Endodermal cell (in vitro differentiated cells): ENCODE measurements at regions not wholly inside any gene's neighbourhood (a gene's known extent, or its start where the extent isn't known, plus 50 kb on each side); places are given as distances from the start of the nearest gene placed in this dataset.

Source experiments
- DNase-seq: peaks from one replicate; pipeline ENCODE4 v3.0.0-alpha.2; 2017
- H3K27ac ChIP-seq: 2 replicates; pipeline ENCODE4 v1.5.1; 2013; ENCODE audit warnings: mild to moderate bottlenecking, low read depth, low read length, moderate library complexity
- H3K27me3 ChIP-seq: 2 replicates; pipeline ENCODE4 v1.6.1; 2013; ENCODE audit warnings: mild to moderate bottlenecking, low read length, moderate library complexity; ENCODE audit not compliant: insufficient read depth, control insufficient read depth, poor library complexity, severe bottlenecking
- H3K36me3 ChIP-seq: 2 replicates; pipeline ENCODE4 v1.7.0; 2013; ENCODE audit warnings: mild to moderate bottlenecking, low read length, moderate library complexity; ENCODE audit not compliant: control insufficient read depth, insufficient read depth
- H3K4me1 ChIP-seq: one replicate; pipeline ENCODE4 v1.7.0; 2013; ENCODE audit warnings: low read length; ENCODE audit not compliant: control insufficient read depth, insufficient read depth
- H3K4me3 ChIP-seq: 2 replicates; pipeline ENCODE4 v1.5.1; 2013; ENCODE audit warnings: mild to moderate bottlenecking, low read length, moderate library complexity
- H3K9ac ChIP-seq: 2 replicates; pipeline ENCODE4 v1.6.1; 2013; ENCODE audit warnings: mild to moderate bottlenecking, low read length, moderate library complexity; ENCODE audit not compliant: poor library complexity, severe bottlenecking; ENCODE audit errors: extremely low read depth
- H3K9me3 ChIP-seq: 2 replicates; pipeline ENCODE4 v1.6.1; 2013; ENCODE audit warnings: mild to moderate bottlenecking, low read length, moderate library complexity; ENCODE audit not compliant: control insufficient read depth
- H3K27ac Mint-ChIP-seq: 2 replicates; pipeline ENCODE4 v1.8.0; 2020; ENCODE audit warnings: mixed read lengths
- H3K27me3 Mint-ChIP-seq: 2 replicates; pipeline ENCODE4 v1.8.0; 2021; ENCODE audit warnings: mild to moderate bottlenecking, mixed read lengths; ENCODE audit not compliant: insufficient read depth
- H3K36me3 Mint-ChIP-seq: 2 replicates; pipeline ENCODE4 v1.8.0; 2020; ENCODE audit warnings: low read depth, mixed read lengths
- H3K4me1 Mint-ChIP-seq: 2 replicates; pipeline ENCODE4 v1.8.0; 2020; ENCODE audit warnings: mixed read lengths
- H3K4me3 Mint-ChIP-seq: 2 replicates; pipeline ENCODE4 v1.8.0; 2020; ENCODE audit warnings: mild to moderate bottlenecking, moderate library complexity, mixed read lengths
- H3K9me3 Mint-ChIP-seq: 2 replicates; pipeline ENCODE4 v1.8.0; 2020; ENCODE audit warnings: mild to moderate bottlenecking, mixed read lengths
- CTCF ChIP-seq: fragments of 200-600 bp; sonication (generic); conservative IDR thresholded peaks from 2 replicates; pipeline ENCODE4 v1.5.0; 2021; ENCODE audit warnings: antibody characterized with exemption, mild to moderate bottlenecking
- WGBS, 2 experiments: methylation state at CpG; one replicate each; pipeline versions ENCODE4 v1.1.5 to v1.1.7; 2013; ENCODE audit warnings: missing lambda C conversion rate in 2 of 2, mixed read lengths in 1 of 2; ENCODE audit not compliant: insufficient coverage in 1 of 2, insufficient read length in 1 of 2; 5-methylcytosine and 5-hydroxymethylcytosine counted together

GRCh38 chr3:29070959-29071634, 209.8 kb upstream of the RBMS3 start:
- no peak for TF ChIP-seq CTCF
- Histone ChIP-seq H3K36me3 (no peaks in the 10 kb centered on the region), H3K27ac (no peak overlapping the region), H3K27me3 (no peaks in the 10 kb centered on the region), H3K4me1 (no peaks in the 10 kb centered on the region), H3K4me3 (no peak overlapping the region), H3K9me3 (no peaks in the 10 kb centered on the region), H3K9ac (no peak overlapping the region)
- H3K9me3 Mint-ChIP-seq: peaks cover 5% of the 10 kb centered on the region
- no peak overlapping the region for H3K27ac Mint-ChIP-seq
- no peak for DNase-seq
- no peaks in the 10 kb centered on the region for H3K36me3 Mint-ChIP-seq
- H3K4me3 Mint-ChIP-seq: no peak overlapping the region
- H3K27me3 Mint-ChIP-seq: no peaks in the 10 kb centered on the region
- no peaks in the 10 kb centered on the region for H3K4me1 Mint-ChIP-seq
- WGBS, 2 experiments: 88 to 100% methylated on average over 2 to 3 of the region's 3 CpGs

DNA sequence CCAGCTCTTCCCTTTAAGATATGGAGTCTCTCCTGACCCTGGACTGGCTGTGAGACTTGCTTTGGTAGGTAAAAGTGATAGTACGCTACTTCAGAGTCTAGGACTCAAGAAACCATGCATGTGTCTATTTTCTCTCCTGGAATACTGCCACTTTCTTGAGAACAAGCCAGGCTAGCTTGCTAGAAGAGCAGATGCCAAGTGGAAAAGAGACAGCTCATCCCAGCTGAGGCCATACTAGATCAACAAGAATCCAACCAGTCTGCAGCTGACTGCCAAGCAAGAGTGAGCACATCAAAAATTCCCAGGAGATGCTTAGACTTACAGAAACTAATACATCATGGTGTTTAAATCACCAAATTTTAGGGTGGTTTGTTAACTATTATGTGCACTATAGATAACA, 208.3 kb upstream of the RBMS3 start:
- no peak overlapping the region for H3K4me3 Mint-ChIP-seq
- Histone ChIP-seq H3K4me3 (no peak overlapping the region), H3K27me3 (no peaks in the 10 kb centered on the region), H3K36me3 (no peaks in the 10 kb centered on the region), H3K27ac (no peak overlapping the region), H3K9me3 (no peaks in the 10 kb centered on the region), H3K4me1 (no peaks in the 10 kb centered on the region), H3K9ac (no peak overlapping the region)
- H3K36me3 Mint-ChIP-seq: no peaks in the 10 kb centered on the region
- no peak for TF ChIP-seq CTCF
- no peaks in the 10 kb centered on the region for H3K27me3 Mint-ChIP-seq
- H3K9me3 Mint-ChIP-seq: peaks cover 5% of the 10 kb centered on the region
- no peaks in the 10 kb centered on the region for H3K4me1 Mint-ChIP-seq
- DNase-seq: no peak
- 96 to 100% methylated on average over 1 of the region's 1 CpG for WGBS, 2 experiments
- no peak overlapping the region for H3K27ac Mint-ChIP-seq

DNA sequence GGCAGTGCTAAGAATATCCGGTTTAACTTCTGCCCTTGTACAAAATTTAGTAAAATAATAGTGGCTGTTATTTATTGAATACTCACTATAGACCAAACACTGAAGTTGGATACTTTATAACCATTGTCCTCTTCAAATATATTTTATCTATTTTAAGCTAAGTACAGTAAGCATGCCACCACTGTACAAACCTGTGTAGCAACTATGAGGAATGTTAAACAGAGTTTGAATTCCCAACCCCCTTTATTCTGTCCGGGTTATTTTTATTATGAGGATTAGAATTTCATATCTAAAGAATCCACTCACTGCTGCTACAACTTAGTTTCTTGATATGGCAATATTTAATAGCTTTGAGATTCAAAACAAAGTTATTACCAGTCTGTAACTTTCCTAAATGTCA, 203.5 kb upstream of the RBMS3 start:
- no peak for DNase-seq
- H3K4me3 ChIP-seq: no peak overlapping the region
- H3K27ac Mint-ChIP-seq: no peak overlapping the region
- H3K9ac ChIP-seq: no peak overlapping the region
- no peaks in the 10 kb centered on the region for H3K4me1 ChIP-seq
- no peak for TF ChIP-seq CTCF
- H3K9me3 Mint-ChIP-seq: no peaks in the 10 kb centered on the region
- no peaks in the 10 kb centered on the region for H3K27me3 Mint-ChIP-seq
- no peaks in the 10 kb centered on the region for H3K27me3 ChIP-seq
- no peaks in the 10 kb centered on the region for H3K4me1 Mint-ChIP-seq
- H3K36me3 Mint-ChIP-seq: no peaks in the 10 kb centered on the region
- H3K9me3 ChIP-seq: no peaks in the 10 kb centered on the region
- WGBS, 2 experiments: 100% methylated on average over 1 of the region's 2 CpGs; no CpG with 5 or more reads in 1 of the 2 experiments
- no peak overlapping the region for H3K4me3 Mint-ChIP-seq
- H3K36me3 ChIP-seq: no peaks in the 10 kb centered on the region
- H3K27ac ChIP-seq: no peak overlapping the region
